ENCODE measurements at regions not wholly inside any gene's neighbourhood (a gene's known extent, or its start where the extent isn't known, plus 50 kb on each side); places are given as distances from the start of the nearest gene placed in this dataset.
"Not testable (repeated sequence)": the region's sequence is repeated elsewhere in the genome, so short reads cannot be mapped to it uniquely, and the experiment has no call there.

- DNase-seq: no peak
Observed at GRCh38 chr6:93183531-93183972, 235.8 kb downstream of the EPHA7 start.

GRCh38 chr6:93182938-93183479, 236.3 kb downstream of the EPHA7 start:
- no peak for DNase-seq

GRCh38 chr6:93177918-93178317, 241.4 kb downstream of the EPHA7 start:
- no peak for DNase-seq

GRCh38 chr6:93177438-93177837, 241.9 kb downstream of the EPHA7 start:
- DNase-seq: no peak

- DNase-seq: no peak
Observed at GRCh38 chr6:93176070-93176469, 243.3 kb downstream of the EPHA7 start.

- not testable (repeated sequence) for DNase-seq
Observed at GRCh38 chr6:93173573-93173972, 245.8 kb downstream of the EPHA7 start.

GRCh38 chr6:93165850-93166430, 253.4 kb downstream of the EPHA7 start:
- DNase-seq: no peak

GRCh38 chr6:93164781-93165180, 254.6 kb downstream of the EPHA7 start:
- no peak for DNase-seq

GRCh38 chr6:93163146-93163545, 256.2 kb downstream of the EPHA7 start:
- DNase-seq: no peak

GRCh38 chr6:93139408-93140081, 279.8 kb downstream of the EPHA7 start:
- no peak for DNase-seq

- DNase-seq: no peak
Observed at GRCh38 chr6:93136111-93136510, 283.2 kb downstream of the EPHA7 start.

GRCh38 chr6:93124006-93124632, 295.2 kb downstream of the EPHA7 start:
- no peak for DNase-seq

GRCh38 chr6:93123585-93123984, 295.8 kb downstream of the EPHA7 start:
- DNase-seq: no peak

GRCh38 chr6:93120154-93120742, 299.1 kb downstream of the EPHA7 start:
- DNase-seq: no peak

- no peak for DNase-seq
Observed at GRCh38 chr6:93105907-93106306, 313.5 kb downstream of the EPHA7 start.

GRCh38 chr6:93105017-93105416, 314.3 kb downstream of the EPHA7 start:
- no peak for DNase-seq

GRCh38 chr6:93104195-93104817, 315.1 kb downstream of the EPHA7 start:
- no peak for DNase-seq

GRCh38 chr6:93088621-93089501, 330.5 kb downstream of the EPHA7 start:
- DNase-seq: no peak

GRCh38 chr6:93087606-93088005, 331.8 kb downstream of the EPHA7 start:
- DNase-seq: no peak

GRCh38 chr6:93086351-93086750, 333.0 kb downstream of the EPHA7 start:
- DNase-seq: no peak

- DNase-seq: no peak
Observed at GRCh38 chr6:93083337-93084230, 335.8 kb downstream of the EPHA7 start.
